GM23248 (cell line): ENCODE measurements at regions not wholly inside any gene's neighbourhood (a gene's known extent, or its start where the extent isn't known, plus 50 kb on each side); places are given as distances from the start of the nearest gene placed in this dataset.

Experiments used
- EZH2 ChIP-seq: fragments of 200-600 bp; sonication (generic); IDR thresholded peaks from 2 replicates; pipeline ENCODE4 v1.6.1; 2018; ENCODE audit warnings: antibody characterized with exemption, mild to moderate bottlenecking; ENCODE audit not compliant: insufficient read depth, poor library complexity, severe bottlenecking
- EZH2phosphoT487 ChIP-seq: fragments of 200-600 bp; sonication (generic); IDR thresholded peaks from 2 replicates; pipeline ENCODE4 v1.6.1; 2018; ENCODE audit warnings: antibody characterized with exemption, moderate library complexity, mild to moderate bottlenecking, low read depth; ENCODE audit not compliant: insufficient read depth

GRCh38 chr16:62620275-62620674 is 584.0 kb upstream of the CDH8 start:
- TF ChIP-seq EZH2 (no peak), EZH2phosphoT487 (no peak)
